ENCODE measurements at regions not wholly inside any gene's neighbourhood (a gene's known extent, or its start where the extent isn't known, plus 50 kb on each side); places are given as distances from the start of the nearest gene placed in this dataset.

GRCh38 chr9:126218359-126219125 is 108.1 kb upstream of the MVB12B start (continued):
- TF ChIP-seq REST (IDR thresholded peaks at IDR 0.05; ENCODE audit: low read depth, low read length), result no peak
- no peak for TF ChIP-seq TARDBP (IDR thresholded peaks at IDR 0.05; ENCODE audit: borderline replicate concordance)
- TF ChIP-seq USF2 (IDR thresholded peaks at IDR 0.05; ENCODE audit: borderline replicate concordance, low read depth, low read length), result no peak
- TF ChIP-seq POLR2AphosphoS2 (IDR thresholded peaks at IDR 0.05; ENCODE audit: low read depth, low read length), result no peak

- Histone ChIP-seq H3K36me3 (ENCODE audit: control insufficient read depth in 2 of 2, insufficient read depth in 2 of 2, low read length in 1 of 2) (no peaks in the 10 kb centered on the region), H3K9ac (ENCODE audit: control insufficient read depth, insufficient read depth, low read length) (no peak overlapping the region), H3K4me1 (ENCODE audit: control insufficient read depth, insufficient read depth, low read length) (no peaks in the 10 kb centered on the region), H3K27ac (ENCODE audit: control insufficient read depth, insufficient read depth) (no peak overlapping the region), H3K79me2 (ENCODE audit: control insufficient read depth, insufficient read depth, low read length) (no peaks in the 10 kb centered on the region), H3K4me2 (ENCODE audit: control insufficient read depth, insufficient read depth) (no peak overlapping the region), H3K4me3 (no peak overlapping the region), H2AFZ (ENCODE audit: control insufficient read depth, low read depth, low read length) (no peak overlapping the region), H3K27me3 (replicated peaks in 1 of 2; ENCODE audit: control insufficient read depth in 2 of 2, insufficient read depth in 2 of 2, low read length in 1 of 2) (peaks cover 0 to 4% of the 10 kb centered on the region in 2 experiments; a peak in 3 of 4 replicates), H4K20me1 (ENCODE audit: control insufficient read depth, insufficient read depth) (no peaks in the 10 kb centered on the region), H3K9me3 (replicated peaks; ENCODE audit: control insufficient read depth, insufficient read depth, low read length) (peaks cover 3% of the 10 kb centered on the region; the same call in 2 of the 3 replicates)
- RAD21 ChIA-PET (ENCODE audit: unreplicated experiment), result no interaction called here
- no peak for ATAC-seq
- intact Hi-C loops (cut with micrococcal nuclease; ENCODE audit: unreplicated experiment), result no loop called here
- in situ Hi-C loops (cut with MboI), result no loop called here
- POLR2A ChIA-PET, result no interaction called here
- CTCF ChIA-PET, result no interaction called here
- SMC1A ChIA-PET (ENCODE audit: uncharacterized antibody, unreplicated experiment), result no interaction called here
- BruUV-seq (replicated peaks), result no TSS peak
- no peak for DNase-seq (ENCODE audit: low read depth, low spot score)
- no peak for FAIRE-seq
- 21% methylated on average over 2 of the region's 2 CpGs for WGBS (ENCODE audit: insufficient coverage, insufficient replicate concordance, low lambda C conversion rate, missing lambda C conversion rate)
- TF ChIP-seq STAT3 (IDR thresholded peaks at IDR 0.05; ENCODE audit: low read depth, low read length) (no peak), TBL1XR1 (IDR thresholded peaks at IDR 0.05; ENCODE audit: low read depth, low read length) (no peak), HDAC6 (IDR thresholded peaks at IDR 0.05; ENCODE audit: unreplicated experiment) (no peak), JUNB (IDR thresholded peaks at IDR 0.05) (no peak), POLR2A (IDR thresholded peaks at IDR 0.05; ENCODE audit: low read depth, low read length) (no peak), SIX5 (IDR thresholded peaks at IDR 0.05; ENCODE audit: low read depth, low read length, severe bottlenecking) (no peak), NFYA (IDR thresholded peaks at IDR 0.05; ENCODE audit: borderline replicate concordance, low read depth, low read length) (no peak), DPF2 (IDR thresholded peaks at IDR 0.05) (no peak), USF2 (IDR thresholded peaks at IDR 0.05; ENCODE audit: borderline replicate concordance, low read depth, low read length) (no peak), IKZF1 (conservative IDR thresholded peaks at IDR 0.05) (no peak), SREBF2 (IDR thresholded peaks at IDR 0.05; ENCODE audit: low read length) (no peak), ZNF207 (IDR thresholded peaks at IDR 0.05; ENCODE audit: borderline replicate concordance) (no peak), CREB1 (IDR thresholded peaks at IDR 0.05; ENCODE audit: low read depth) (no peak), ZNF217 (IDR thresholded peaks at IDR 0.05) (no peak), ATF3 (IDR thresholded peaks at IDR 0.05; ENCODE audit: borderline replicate concordance, extremely low read depth, low read depth, low read length) (no peak), KLF5 (IDR thresholded peaks at IDR 0.05; ENCODE audit: partially characterized antibody) (no peak), CHD2 (IDR thresholded peaks at IDR 0.05; ENCODE audit: borderline replicate concordance, low read depth, low read length) (no peak)
These were observed 107.5 kb upstream of the MVB12B start for GRCh38 chr9:126219166-126219565.

All from GM12878 (cell line).